Natural killer cell treated with Interleukin-12 subunit alpha and Interleukin-12 subunit beta and Interleukin-15 and Interleukin-18, amount 100 ng/mL, for 72 hours (primary cell): ENCODE measurements at regions not wholly inside any gene's neighbourhood (a gene's known extent, or its start where the extent isn't known, plus 50 kb on each side); places are given as distances from the start of the nearest gene placed in this dataset.

Source experiments
- ATAC-seq, 2 donors: fragments of 150-1000 bp; cut with Tn5 transposase in 1 of 2; sonication (Bioruptor Pico), chemical (Tn5 transposase) in 1 of 2; 2 replicates each; pipeline ENCODE4 v1.10.0; 2021
- DNase-seq: peaks from one replicate; pipeline ENCODE4 v3.0.0; 2022; ENCODE audit warnings: low spot score
- H3K27ac Mint-ChIP-seq, 2 donors: 1 replicate in 1 of 2; 2 replicates in 1 of 2; pipeline ENCODE4 v1.8.0; 2022; ENCODE audit warnings: mixed read lengths in 2 of 2, mild to moderate bottlenecking in 1 of 2, moderate library complexity in 1 of 2
- H3K27me3 Mint-ChIP-seq, 2 donors: 1 replicate in 1 of 2; 2 replicates in 1 of 2; pipeline ENCODE4 v1.8.0; 2022; ENCODE audit warnings: mixed read lengths in 2 of 2
- H3K36me3 Mint-ChIP-seq: one replicate; pipeline ENCODE4 v1.8.0; 2022; ENCODE audit warnings: mixed read lengths
- H3K4me1 Mint-ChIP-seq, 2 donors: 1 replicate in 1 of 2; 2 replicates in 1 of 2; pipeline ENCODE4 v1.8.0; 2022; ENCODE audit warnings: low read depth in 2 of 2, mixed read lengths in 2 of 2, mild to moderate bottlenecking in 1 of 2
- H3K4me3 Mint-ChIP-seq: one replicate; pipeline ENCODE4 v1.8.0; 2022; ENCODE audit warnings: mixed read lengths
- H3K9me3 Mint-ChIP-seq: 2 replicates; pipeline ENCODE4 v1.8.0; 2022; ENCODE audit warnings: mixed read lengths

DNA sequence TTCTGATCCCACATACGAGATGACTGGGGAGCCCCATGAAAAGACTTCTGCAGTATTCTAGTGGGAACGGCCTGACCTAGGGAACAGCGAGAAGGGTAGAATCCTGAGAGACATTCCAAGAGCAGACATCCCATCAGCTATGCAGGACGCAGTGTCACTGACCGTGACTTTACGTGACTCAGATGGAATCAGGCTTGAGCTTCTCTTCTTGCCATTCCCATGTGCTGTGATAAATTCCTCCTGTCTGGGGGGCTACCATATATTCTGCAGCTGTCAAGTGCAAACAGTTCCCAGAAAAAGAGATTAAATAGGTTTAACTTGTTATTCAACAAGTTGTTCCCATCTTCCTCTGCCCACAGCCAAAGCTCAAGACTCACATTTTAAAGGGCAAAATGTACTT lies 73.1 kb upstream of the PDE1C start:
- no peak for ATAC-seq
- Mint-ChIP-seq H3K9me3 (peaks cover 6% of the 10 kb centered on the region), H3K27ac (no peak overlapping the region), H3K4me3 (no peak overlapping the region), H3K36me3 (no peaks in the 10 kb centered on the region), H3K27me3 (no peaks in the 10 kb centered on the region), H3K4me1 (no peaks in the 10 kb centered on the region)
- no peak for DNase-seq

DNA sequence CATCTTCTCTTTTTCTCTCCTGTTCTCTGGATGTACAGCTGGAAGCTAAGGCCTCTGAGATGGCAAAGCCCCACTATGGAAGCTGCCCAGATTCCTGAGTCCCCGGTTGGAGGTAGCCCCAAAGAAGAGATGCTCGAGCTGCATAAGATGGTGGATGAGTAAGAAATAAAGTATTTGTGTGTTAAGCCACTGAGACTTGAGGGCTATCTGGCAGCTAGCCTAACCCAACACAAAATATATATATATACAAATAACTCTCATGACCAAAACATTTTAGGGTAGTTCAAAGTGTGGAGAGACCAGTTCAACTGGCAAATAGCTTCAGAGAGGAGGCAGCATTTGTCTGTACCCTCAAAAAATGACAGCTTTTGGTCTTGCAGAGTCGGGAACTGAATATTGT lies 72.4 kb upstream of the PDE1C start:
- Mint-ChIP-seq H3K4me3 (no peak overlapping the region), H3K27ac (no peak overlapping the region), H3K27me3 (no peaks in the 10 kb centered on the region), H3K4me1 (no peaks in the 10 kb centered on the region), H3K36me3 (no peaks in the 10 kb centered on the region), H3K9me3 (peaks cover 6% of the 10 kb centered on the region)
- ATAC-seq (no peak), DNase-seq (no peak)

DNA sequence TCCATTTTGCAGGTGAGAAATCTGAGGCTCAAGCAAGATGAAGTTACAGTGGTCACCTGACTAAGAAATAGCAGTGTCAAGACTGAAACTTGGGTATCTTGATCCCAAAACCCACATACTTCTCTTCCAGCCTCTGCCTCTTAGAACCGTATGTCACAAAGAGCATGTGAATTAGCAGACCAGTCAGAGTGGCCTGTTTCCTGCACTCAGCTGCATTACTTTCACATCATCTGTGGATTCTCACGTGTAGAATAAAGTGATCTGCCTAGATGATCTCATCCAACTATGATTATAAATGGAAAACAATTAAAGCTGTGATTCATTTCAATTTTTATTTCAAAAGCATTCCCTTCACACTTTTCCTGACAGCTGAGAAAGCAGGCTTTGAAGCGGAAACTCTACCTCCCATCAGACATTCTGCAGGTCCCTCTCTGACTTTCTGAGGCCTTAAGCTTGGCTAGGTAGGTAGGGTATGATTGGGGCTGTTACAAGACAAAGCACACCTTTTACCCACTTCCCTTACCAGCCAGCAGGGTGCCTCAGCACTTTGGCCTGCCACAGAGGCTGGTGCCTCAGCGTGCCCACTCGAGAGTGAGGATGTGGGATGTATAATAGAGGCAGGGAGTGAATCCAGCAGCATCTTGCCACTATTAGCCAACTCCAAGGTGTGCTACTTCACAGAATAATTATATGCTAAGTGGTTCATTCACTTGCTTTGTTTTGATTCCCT lies 70.2 kb upstream of the PDE1C start:
- no peaks in the 10 kb centered on the region for H3K36me3 Mint-ChIP-seq
- H3K9me3 Mint-ChIP-seq = peaks cover 6% of the 10 kb centered on the region
- no peak overlapping the region for H3K27ac Mint-ChIP-seq
- no peaks in the 10 kb centered on the region for H3K4me1 Mint-ChIP-seq
- DNase-seq (no peak), ATAC-seq (no peak)
- H3K4me3 Mint-ChIP-seq = no peak overlapping the region
- H3K27me3 Mint-ChIP-seq = no peaks in the 10 kb centered on the region

DNA sequence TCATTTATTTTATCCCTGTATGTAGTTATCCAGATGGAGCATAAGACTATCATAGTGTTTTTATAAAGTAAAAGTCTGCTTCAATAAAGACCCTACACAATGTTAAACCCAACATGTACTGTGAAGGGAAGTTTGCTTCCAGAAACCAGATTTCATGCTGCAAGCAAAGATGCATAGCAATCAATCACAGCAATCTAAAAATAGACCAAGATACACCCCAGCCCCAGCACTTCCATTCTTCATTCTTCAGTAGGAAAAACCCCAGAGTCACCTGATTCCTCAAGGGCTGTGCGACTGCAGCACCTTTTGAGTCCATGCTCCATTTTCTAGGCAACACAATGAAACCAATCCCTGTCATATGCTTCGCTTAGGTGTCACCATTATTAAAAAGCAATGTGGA lies 66.9 kb upstream of the PDE1C start:
- Mint-ChIP-seq H3K27me3 (no peaks in the 10 kb centered on the region), H3K4me3 (no peak overlapping the region), H3K27ac (no peak overlapping the region), H3K4me1 (no peaks in the 10 kb centered on the region), H3K36me3 (peaks cover 6% of the 10 kb centered on the region), H3K9me3 (peaks cover 12% of the 10 kb centered on the region)
- DNase-seq (no peak), ATAC-seq (no peak)

DNA sequence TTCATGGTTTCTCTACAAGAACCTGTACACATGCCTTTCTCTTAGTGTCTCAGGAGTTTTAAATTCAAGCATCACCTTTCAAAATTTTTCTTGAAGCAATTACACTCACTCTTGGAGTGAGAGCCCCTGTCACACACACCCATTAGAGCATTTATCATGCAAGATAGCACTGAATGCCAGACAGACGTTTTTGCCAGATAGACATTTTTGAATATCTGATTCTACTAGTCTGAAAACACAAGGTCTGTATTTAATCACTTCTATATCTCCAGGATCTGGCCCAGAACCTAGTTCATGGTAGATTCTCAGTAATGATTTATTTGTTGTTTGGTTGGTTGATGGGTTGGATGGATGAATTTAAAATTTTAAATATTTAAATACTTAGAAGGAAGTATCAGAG lies 60.9 kb upstream of the PDE1C start:
- H3K36me3 Mint-ChIP-seq = peaks cover 10% of the 10 kb centered on the region
- H3K27me3 Mint-ChIP-seq = peaks cover 0 to 2% of the 10 kb centered on the region in 2 donors
- H3K4me3 Mint-ChIP-seq = no peak overlapping the region
- ATAC-seq (no peak), DNase-seq (no peak)
- H3K4me1 Mint-ChIP-seq = no peaks in the 10 kb centered on the region
- H3K27ac Mint-ChIP-seq = no peak overlapping the region
- H3K9me3 Mint-ChIP-seq = peaks cover 16% of the 10 kb centered on the region

DNA sequence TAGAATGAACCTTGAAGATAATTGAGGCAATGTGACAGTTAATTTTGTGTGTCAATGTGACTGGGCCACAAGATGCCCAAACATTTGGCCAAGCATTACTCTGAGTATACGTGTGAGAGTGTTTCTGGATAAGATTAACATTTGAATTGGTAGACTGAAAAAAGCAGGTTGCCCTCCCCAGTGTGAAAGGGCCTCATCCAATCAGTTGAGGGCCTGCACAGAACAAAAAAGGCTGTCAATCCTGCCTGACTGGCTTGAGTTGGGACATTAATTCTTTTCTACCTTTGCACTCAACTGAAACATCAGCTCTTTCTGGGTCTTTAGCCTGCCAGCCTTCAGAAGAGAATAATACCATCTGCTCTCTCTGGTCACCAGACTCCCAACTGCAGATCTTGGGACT lies 56.6 kb upstream of the PDE1C start:
- peaks cover 0 to under 1% of the 10 kb centered on the region in 2 donors for H3K27me3 Mint-ChIP-seq
- no peak overlapping the region for H3K4me3 Mint-ChIP-seq
- no peaks in the 10 kb centered on the region for H3K4me1 Mint-ChIP-seq
- no peak overlapping the region for H3K27ac Mint-ChIP-seq
- H3K36me3 Mint-ChIP-seq = peaks cover 9% of the 10 kb centered on the region
- ATAC-seq = no peak
- no peak for DNase-seq
- H3K9me3 Mint-ChIP-seq = peaks cover 21% of the 10 kb centered on the region
